Endothelial cell of hepatic sinusoid (primary cell): ENCODE measurements at regions not wholly inside any gene's neighbourhood (a gene's known extent, or its start where the extent isn't known, plus 50 kb on each side); places are given as distances from the start of the nearest gene placed in this dataset.

Experiments
- in situ Hi-C: cut with HindIII; loops from 2 replicates; pipeline ENCODE4 v1.10.0; 2017; ENCODE audit warnings: low sequenced_read_pairs

GRCh38 chr1:222306011-222306410, 241.9 kb downstream of the HHIPL2 start:
- in situ Hi-C loops: no loop called here

GRCh38 chr1:222301652-222302051, 246.3 kb downstream of the HHIPL2 start:
- in situ Hi-C loops: no loop called here

- in situ Hi-C loops: no loop called here
Observed at GRCh38 chr1:222299524-222299923, 248.4 kb downstream of the HHIPL2 start.

GRCh38 chr1:222290866-222291265, 257.0 kb downstream of the HHIPL2 start:
- in situ Hi-C loops: no loop called here

- in situ Hi-C loops: no loop called here
Observed at GRCh38 chr1:222288053-222288452, 259.9 kb downstream of the HHIPL2 start.

GRCh38 chr1:222286011-222286410, 261.9 kb downstream of the HHIPL2 start:
- in situ Hi-C loops: no loop called here

- in situ Hi-C loops: no loop called here
Observed at GRCh38 chr1:222285526-222285925, 262.4 kb downstream of the HHIPL2 start.

- in situ Hi-C loops: loop anchor here (5.0 kb wide), 2 partner anchors 48 to 57 kb away; no protein-coding TSS in a partner anchor
Observed at GRCh38 chr1:222284466-222284865, 263.4 kb downstream of the HHIPL2 start.

GRCh38 chr1:222283147-222283768, 264.6 kb downstream of the HHIPL2 start:
- in situ Hi-C loops: loop anchor here (5.0 kb wide), 2 partner anchors 49 to 56 kb away; no protein-coding TSS in a partner anchor

GRCh38 chr1:222279591-222279990, 268.3 kb downstream of the HHIPL2 start:
- in situ Hi-C loops: no loop called here

- in situ Hi-C loops: no loop called here
Observed at GRCh38 chr1:222278501-222278900, 269.4 kb downstream of the HHIPL2 start.

- in situ Hi-C loops: no loop called here
Observed at GRCh38 chr1:222275729-222276465, 272.0 kb downstream of the HHIPL2 start.

GRCh38 chr1:222275001-222275728, 272.7 kb downstream of the HHIPL2 start:
- in situ Hi-C loops: no loop called here

- in situ Hi-C loops: no loop called here
Observed at GRCh38 chr1:222266223-222267196, 281.4 kb downstream of the HHIPL2 start.

GRCh38 chr1:222263791-222264190, 284.1 kb downstream of the HHIPL2 start:
- in situ Hi-C loops: no loop called here

- in situ Hi-C loops: no loop called here
Observed at GRCh38 chr1:222257027-222257426, 290.9 kb downstream of the HHIPL2 start.

- in situ Hi-C loops: no loop called here
Observed at GRCh38 chr1:222256058-222256457, 291.8 kb downstream of the HHIPL2 start.

- in situ Hi-C loops: no loop called here
Observed at GRCh38 chr1:222252788-222253187, 295.1 kb downstream of the HHIPL2 start.

GRCh38 chr1:222251847-222252246, 296.1 kb downstream of the HHIPL2 start:
- in situ Hi-C loops: no loop called here

- in situ Hi-C loops: no loop called here
Observed at GRCh38 chr1:222250376-222250775, 297.5 kb downstream of the HHIPL2 start.
